GM03348 (cell line): ENCODE measurements at regions not wholly inside any gene's neighbourhood (a gene's known extent, or its start where the extent isn't known, plus 50 kb on each side); places are given as distances from the start of the nearest gene placed in this dataset.

Experiments used
- DNase-seq: peaks from one replicate; pipeline ENCODE4 v3.0.0; 2012; ENCODE audit warnings: low spot score

GRCh38 chr20:58600756-58601155 lies 50.3 kb upstream of the STX16 start:
- no peak for DNase-seq

- DNase-seq, result no peak
Measured at GRCh38 chr20:58599966-58600365, 51.1 kb upstream of the STX16 start.

GRCh38 chr20:58598211-58599015 lies 52.7 kb upstream of the STX16 start:
- DNase-seq, result peak; percentile 68

GRCh38 chr20:58597249-58597891 lies 53.7 kb upstream of the STX16 start:
- peak; percentile 28 for DNase-seq

- DNase-seq, result peak; percentile 63
Measured at GRCh38 chr20:58596750-58597248, 54.3 kb upstream of the STX16 start.

- DNase-seq, result no peak
Measured at GRCh38 chr20:58596244-58596643, 54.8 kb upstream of the STX16 start.

- DNase-seq, result no peak
Measured at GRCh38 chr20:58595167-58595566, 55.9 kb upstream of the STX16 start.

GRCh38 chr20:58593880-58594638 lies 57.0 kb upstream of the STX16 start:
- no peak for DNase-seq

- DNase-seq, result no peak
Measured at GRCh38 chr20:58592076-58592695, 58.9 kb upstream of the STX16 start.

GRCh38 chr20:58590679-58591473 lies 60.2 kb upstream of the STX16 start:
- DNase-seq, result no peak

GRCh38 chr20:58587467-58587866 lies 63.6 kb upstream of the STX16 start:
- DNase-seq, result no peak

GRCh38 chr20:58586565-58587093 lies 64.5 kb upstream of the STX16 start:
- no peak for DNase-seq

- DNase-seq, result peak; percentile 33
Measured at GRCh38 chr20:58585753-58586540, 65.1 kb upstream of the STX16 start.

GRCh38 chr20:58584881-58585752 lies 66.0 kb upstream of the STX16 start:
- DNase-seq, result no peak

GRCh38 chr20:58584051-58584824 lies 66.8 kb upstream of the STX16 start:
- no peak for DNase-seq

- DNase-seq, result no peak
Measured at GRCh38 chr20:58583586-58583985, 67.5 kb upstream of the STX16 start.

- no peak for DNase-seq
Measured at GRCh38 chr20:58583176-58583575, 67.9 kb upstream of the STX16 start.

GRCh38 chr20:58580474-58580835 lies 65.3 kb upstream of the APCDD1L start:
- no peak for DNase-seq
